DOHH2 (cell line): ENCODE measurements at regions not wholly inside any gene's neighbourhood (a gene's known extent, or its start where the extent isn't known, plus 50 kb on each side); places are given as distances from the start of the nearest gene placed in this dataset.

ENCODE experiments used
- H3F3A ChIP-seq: fragments of 200-600 bp; sonication (generic), shearing (Covaris generic); 2 replicates; pipeline ENCODE4 v1.6.0; 2016; ENCODE audit warnings: antibody characterized with exemption, mild to moderate bottlenecking; ENCODE audit not compliant: control insufficient read depth, insufficient read depth
- H3K27ac ChIP-seq: fragments of 200-600 bp; sonication (generic); 2 replicates; pipeline ENCODE4 v1.5.1; 2014; ENCODE audit warnings: low read depth, mild to moderate bottlenecking, low read length, moderate library complexity
- H3K27me3 ChIP-seq: fragments of 200-600 bp; sonication (generic); 2 replicates; pipeline ENCODE4 v1.6.1; 2014; ENCODE audit warnings: mild to moderate bottlenecking, low read length, mixed read lengths; ENCODE audit not compliant: control insufficient read depth
- H3K36me3 ChIP-seq: fragments of 200-600 bp; sonication (generic); 2 replicates; pipeline ENCODE4 v1.6.1; 2014; ENCODE audit warnings: mild to moderate bottlenecking, low read length, moderate library complexity, mixed read lengths; ENCODE audit not compliant: control insufficient read depth
- H3K4me1 ChIP-seq: fragments of 200-600 bp; sonication (generic); 2 replicates; pipeline ENCODE4 v1.6.1; 2014; ENCODE audit warnings: mild to moderate bottlenecking, low read length, mixed read lengths; ENCODE audit not compliant: control insufficient read depth
- H3K4me2 ChIP-seq: fragments of 200-600 bp; sonication (generic); 2 replicates; pipeline ENCODE4 v1.6.0; 2014; ENCODE audit warnings: mild to moderate bottlenecking, low read length, moderate library complexity
- H3K4me3 ChIP-seq: fragments of 200-600 bp; sonication (generic); 2 replicates; pipeline ENCODE4 v1.5.1; 2014; ENCODE audit warnings: mild to moderate bottlenecking, low read length, mixed read lengths
- H3K79me2 ChIP-seq: fragments of 200-600 bp; sonication (generic); 2 replicates; pipeline ENCODE4 v1.6.1; 2014; ENCODE audit warnings: mild to moderate bottlenecking, low read length, mixed read lengths; ENCODE audit not compliant: control insufficient read depth
- H3K9me2 ChIP-seq: fragments of 200-600 bp; sonication (generic); replicated peaks from 2 replicates; pipeline ENCODE4 v1.6.1; 2014; ENCODE audit warnings: mild to moderate bottlenecking, low read length, mixed read lengths; ENCODE audit not compliant: control insufficient read depth
- H3K9me3 ChIP-seq: fragments of 200-600 bp; sonication (generic); 2 replicates; pipeline ENCODE4 v1.6.1; 2014; ENCODE audit warnings: antibody characterized with exemption, low read length, mixed read lengths; ENCODE audit not compliant: control insufficient read depth, insufficient read depth
- H4K20me1 ChIP-seq: fragments of 200-600 bp; sonication (generic); 2 replicates; pipeline ENCODE4 v1.6.0; 2014; ENCODE audit warnings: low read depth, mild to moderate bottlenecking, antibody characterized with exemption, low read length, moderate library complexity; ENCODE audit not compliant: control insufficient read depth, insufficient read depth
- EZH2phosphoT487 ChIP-seq: fragments of 200-600 bp; sonication (generic); IDR thresholded peaks from 2 replicates; pipeline ENCODE4 v1.6.1; 2017; ENCODE audit warnings: borderline replicate concordance, mild to moderate bottlenecking, antibody characterized with exemption, low read length, moderate library complexity, mixed read lengths
- TF ChIP-seq, protein P1 (sequence below): fragments of 200-600 bp; sonication (generic); IDR thresholded peaks from one replicate; pipeline ENCODE4 v1.5.1; 2014; ENCODE audit warnings: antibody characterized with exemption, mild to moderate bottlenecking, low read depth, low read length; ENCODE audit not compliant: poor library complexity, severe bottlenecking

DNA sequence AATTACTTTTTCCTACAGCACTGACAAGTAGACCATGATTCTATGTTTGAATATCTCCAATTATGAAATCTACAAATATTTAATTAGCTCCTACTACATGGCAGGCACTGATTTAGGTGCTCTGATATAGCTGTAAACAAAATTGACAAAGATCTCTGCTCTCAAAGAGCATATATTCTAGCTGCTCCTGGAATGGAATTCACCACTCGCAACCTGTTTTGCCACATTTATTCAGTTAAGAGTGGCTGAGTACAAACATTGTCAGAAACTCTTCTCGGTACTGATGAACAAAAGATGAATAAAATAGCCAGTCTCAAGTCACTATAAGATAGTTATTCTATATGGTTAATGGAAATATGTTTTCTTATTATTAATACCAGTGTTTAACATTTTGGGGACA lies 114.2 kb upstream of the PDE4D start:
- Histone ChIP-seq H3K4me1 (no peaks in the 10 kb centered on the region), H3K4me2 (no peak overlapping the region), H3K27me3 (no peaks in the 10 kb centered on the region), H3K9me3 (no peaks in the 10 kb centered on the region), H3K4me3 (no peak overlapping the region), H3F3A (no peaks in the 10 kb centered on the region), H3K36me3 (no peaks in the 10 kb centered on the region), H3K27ac (no peak overlapping the region), H4K20me1 (no peaks in the 10 kb centered on the region), H3K79me2 (no peaks in the 10 kb centered on the region), H3K9me2 (no peaks in the 10 kb centered on the region)
- no peak for TF ChIP-seq EZH2phosphoT487
- TF ChIP-seq, protein P1, sequence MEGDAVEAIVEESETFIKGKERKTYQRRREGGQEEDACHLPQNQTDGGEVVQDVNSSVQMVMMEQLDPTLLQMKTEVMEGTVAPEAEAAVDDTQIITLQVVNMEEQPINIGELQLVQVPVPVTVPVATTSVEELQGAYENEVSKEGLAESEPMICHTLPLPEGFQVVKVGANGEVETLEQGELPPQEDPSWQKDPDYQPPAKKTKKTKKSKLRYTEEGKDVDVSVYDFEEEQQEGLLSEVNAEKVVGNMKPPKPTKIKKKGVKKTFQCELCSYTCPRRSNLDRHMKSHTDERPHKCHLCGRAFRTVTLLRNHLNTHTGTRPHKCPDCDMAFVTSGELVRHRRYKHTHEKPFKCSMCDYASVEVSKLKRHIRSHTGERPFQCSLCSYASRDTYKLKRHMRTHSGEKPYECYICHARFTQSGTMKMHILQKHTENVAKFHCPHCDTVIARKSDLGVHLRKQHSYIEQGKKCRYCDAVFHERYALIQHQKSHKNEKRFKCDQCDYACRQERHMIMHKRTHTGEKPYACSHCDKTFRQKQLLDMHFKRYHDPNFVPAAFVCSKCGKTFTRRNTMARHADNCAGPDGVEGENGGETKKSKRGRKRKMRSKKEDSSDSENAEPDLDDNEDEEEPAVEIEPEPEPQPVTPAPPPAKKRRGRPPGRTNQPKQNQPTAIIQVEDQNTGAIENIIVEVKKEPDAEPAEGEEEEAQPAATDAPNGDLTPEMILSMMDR, result no peak

DNA sequence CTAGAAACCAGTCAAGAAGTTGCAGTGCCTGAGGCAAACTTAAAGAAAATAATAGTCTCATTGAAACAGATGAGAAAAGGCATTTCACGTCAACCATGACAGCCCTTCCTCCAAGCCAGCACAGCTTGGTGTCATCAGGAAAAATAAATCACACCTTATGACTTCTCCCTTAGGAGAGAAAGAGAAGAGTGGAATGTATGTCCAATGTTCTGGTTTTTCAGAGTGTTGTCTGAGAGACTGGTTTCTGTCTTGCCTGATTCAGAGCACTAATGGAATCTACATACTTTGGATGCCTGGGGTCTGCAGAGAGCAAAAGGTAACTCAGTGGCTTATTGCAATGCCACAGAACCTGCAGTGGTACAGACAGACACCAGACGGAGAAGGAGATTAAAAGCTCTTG lies 105.5 kb upstream of the PDE4D start:
- H3K27ac ChIP-seq, result no peak overlapping the region
- no peak overlapping the region for H3K4me2 ChIP-seq
- H3K79me2 ChIP-seq, result no peaks in the 10 kb centered on the region
- no peaks in the 10 kb centered on the region for H3K4me1 ChIP-seq
- H3K9me2 ChIP-seq, result no peaks in the 10 kb centered on the region
- no peaks in the 10 kb centered on the region for H3K36me3 ChIP-seq
- H4K20me1 ChIP-seq, result no peaks in the 10 kb centered on the region
- no peaks in the 10 kb centered on the region for H3K27me3 ChIP-seq
- no peaks in the 10 kb centered on the region for H3K9me3 ChIP-seq
- no peak overlapping the region for H3K4me3 ChIP-seq
- H3F3A ChIP-seq, result no peaks in the 10 kb centered on the region
- TF ChIP-seq, protein P1, result no peak
- TF ChIP-seq EZH2phosphoT487, result no peak

- Histone ChIP-seq H3K27me3 (no peaks in the 10 kb centered on the region), H3F3A (no peaks in the 10 kb centered on the region), H3K4me3 (no peak overlapping the region), H3K27ac (no peak overlapping the region), H3K9me3 (no peaks in the 10 kb centered on the region), H3K4me1 (no peaks in the 10 kb centered on the region), H3K36me3 (no peaks in the 10 kb centered on the region), H3K4me2 (no peak overlapping the region), H4K20me1 (no peaks in the 10 kb centered on the region), H3K79me2 (no peaks in the 10 kb centered on the region), H3K9me2 (no peaks in the 10 kb centered on the region)
- TF ChIP-seq, protein P1, result no peak
- no peak for TF ChIP-seq EZH2phosphoT487
These were observed 98.7 kb upstream of the PDE4D start for GRCh38 chr5:59992206-59992605.

DNA sequence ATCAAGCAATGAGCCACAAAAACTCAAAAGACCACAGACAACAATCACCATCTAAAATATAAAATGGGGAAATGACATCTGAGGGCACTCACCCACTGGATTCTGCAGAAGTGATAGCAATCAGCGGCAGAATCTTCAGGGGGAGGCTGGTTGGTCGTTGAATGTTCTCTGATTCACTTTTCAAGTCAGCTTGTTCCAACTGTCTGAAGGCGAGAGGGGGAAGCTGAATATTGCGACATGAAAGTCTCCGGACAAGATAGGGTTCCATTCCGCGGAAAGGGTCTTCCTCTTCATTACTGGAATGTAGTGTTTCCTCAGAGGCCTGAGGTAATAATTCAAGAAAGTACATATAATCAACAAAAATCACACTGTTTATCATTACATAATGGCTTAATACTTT lies 94.9 kb upstream of the PDE4D start:
- Histone ChIP-seq H3K9me2 (no peaks in the 10 kb centered on the region), H3K36me3 (no peaks in the 10 kb centered on the region), H3K4me2 (no peak overlapping the region), H3K4me1 (no peaks in the 10 kb centered on the region), H3K27ac (no peak overlapping the region), H3F3A (no peaks in the 10 kb centered on the region), H3K27me3 (no peaks in the 10 kb centered on the region), H3K4me3 (no peak overlapping the region), H4K20me1 (no peaks in the 10 kb centered on the region), H3K9me3 (no peaks in the 10 kb centered on the region), H3K79me2 (no peaks in the 10 kb centered on the region)
- TF ChIP-seq, protein P1, result no peak
- TF ChIP-seq EZH2phosphoT487, result no peak
